Panc1 (cell line): ENCODE measurements at regions not wholly inside any gene's neighbourhood (a gene's known extent, or its start where the extent isn't known, plus 50 kb on each side); places are given as distances from the start of the nearest gene placed in this dataset.
"Not testable (repeated sequence)": the region's sequence is repeated elsewhere in the genome, so short reads cannot be mapped to it uniquely, and the experiment has no call there.

Source experiments
- ATAC-seq: fragments of 200-7000 bp; cut with Tn5 transposase; 2 replicates; pipeline ENCODE4 v1.9.1; 2020; ENCODE audit warnings: mild to moderate bottlenecking, moderate library complexity
- BruUV-seq: library from RNA; stranded (reverse); fragments of 400-500 nt; replicated peaks from 2 replicates; lab custom pipeline; 2021; lab: Mats Ljungman, UMichigan
- CTCF ChIA-PET: fragments of 300-600 bp; sonication (Branson Sonifier 250); formaldehyde crosslinking; loops from one replicate; lab custom pipeline; 2022; ENCODE audit warnings: antibody characterized with exemption; lab: Charles Lee
- POLR2A ChIA-PET: fragments of 300-600 bp; sonication (Branson Sonifier 250); formaldehyde crosslinking; loops from one replicate; lab custom pipeline; 2022; ENCODE audit warnings: antibody characterized with exemption; lab: Charles Lee
- DNase-seq: peaks from one replicate; pipeline ENCODE4 v3.0.0-alpha.2; 2010; ENCODE audit warnings: low read depth, low spot score
- H3K27ac ChIP-seq: 2 replicates; pipeline ENCODE4 v1.5.1; 2011; ENCODE audit warnings: mild to moderate bottlenecking, low read length, inconsistent platforms
- H3K27me3 ChIP-seq: fragments of 200-500 bp; sonication (Bioruptor generic); 2 replicates; pipeline ENCODE4 v1.6.0; 2014; ENCODE audit warnings: low read length, inconsistent platforms; ENCODE audit not compliant: control insufficient read depth, insufficient read depth
- H3K36me3 ChIP-seq: fragments of 200-500 bp; sonication (Bioruptor generic); 2 replicates; pipeline ENCODE4 v1.5.1; 2014; ENCODE audit warnings: inconsistent platforms, mild to moderate bottlenecking, low read length, moderate library complexity; ENCODE audit not compliant: control insufficient read depth, insufficient read depth
- H3K4me1 ChIP-seq: 2 replicates; pipeline ENCODE4 v1.5.1; 2011; ENCODE audit warnings: inconsistent platforms, mild to moderate bottlenecking, low read length, moderate library complexity; ENCODE audit not compliant: control insufficient read depth, insufficient read depth
- H3K4me3 ChIP-seq, 2 experiments: 2 replicates each; pipeline ENCODE4 v1.5.1; 2011 to 2012; ENCODE audit warnings: low read depth in 2 of 2, low read length in 2 of 2, mild to moderate bottlenecking in 2 of 2, inconsistent platforms in 1 of 2, moderate library complexity in 1 of 2
- H3K9me3 ChIP-seq: fragments of 200-500 bp; sonication (Bioruptor generic); 2 replicates; pipeline ENCODE4 v1.5.1; 2014; ENCODE audit warnings: low read depth, mild to moderate bottlenecking, inconsistent platforms, low read length, moderate library complexity; ENCODE audit not compliant: control insufficient read depth, insufficient read depth
- POLR2AphosphoS5 ChIP-seq: IDR thresholded peaks from 2 replicates; pipeline ENCODE4 v1.6.1; 2012; ENCODE audit warnings: mild to moderate bottlenecking, low read depth, low read length, moderate library complexity
- SIN3A ChIP-seq: IDR thresholded peaks from 2 replicates; pipeline ENCODE4 v1.6.1; 2012; ENCODE audit warnings: low read depth, mild to moderate bottlenecking, low read length, moderate library complexity, borderline replicate concordance; ENCODE audit not compliant: insufficient read depth
- TCF7L2 ChIP-seq: IDR thresholded peaks from 2 replicates; pipeline ENCODE4 v1.6.1; 2011; ENCODE audit warnings: mild to moderate bottlenecking, low read depth, low read length, inconsistent platforms
- in situ Hi-C: cut with HindIII; loops from 2 replicates; pipeline ENCODE4 v1.10.0; 2016; ENCODE audit warnings: low sequenced_read_pairs, low pct_unique_long_range_greater_than_20kb
- intact Hi-C: fragments of 100-400 bp; cut with micrococcal nuclease; formaldehyde crosslinking; loops from one replicate; pipeline ENCODE4 v1.10.0; 2022; ENCODE audit not compliant: unreplicated experiment
- TF ChIP-seq, protein P1 (sequence below): fragments of 450-650 bp; IDR thresholded peaks from 2 replicates; pipeline ENCODE4 v1.5.1; 2017; ENCODE audit warnings: mild to moderate bottlenecking
- TF ChIP-seq, protein P2 (sequence below), 2 experiments: IDR thresholded peaks; 2 replicates each; pipeline ENCODE4 v1.6.1; 2011 to 2012; ENCODE audit warnings: low read depth in 2 of 2, control low read depth in 1 of 2, low read length in 1 of 2, mild to moderate bottlenecking in 1 of 2, moderate library complexity in 1 of 2; ENCODE audit not compliant: insufficient read depth in 1 of 2

DNA sequence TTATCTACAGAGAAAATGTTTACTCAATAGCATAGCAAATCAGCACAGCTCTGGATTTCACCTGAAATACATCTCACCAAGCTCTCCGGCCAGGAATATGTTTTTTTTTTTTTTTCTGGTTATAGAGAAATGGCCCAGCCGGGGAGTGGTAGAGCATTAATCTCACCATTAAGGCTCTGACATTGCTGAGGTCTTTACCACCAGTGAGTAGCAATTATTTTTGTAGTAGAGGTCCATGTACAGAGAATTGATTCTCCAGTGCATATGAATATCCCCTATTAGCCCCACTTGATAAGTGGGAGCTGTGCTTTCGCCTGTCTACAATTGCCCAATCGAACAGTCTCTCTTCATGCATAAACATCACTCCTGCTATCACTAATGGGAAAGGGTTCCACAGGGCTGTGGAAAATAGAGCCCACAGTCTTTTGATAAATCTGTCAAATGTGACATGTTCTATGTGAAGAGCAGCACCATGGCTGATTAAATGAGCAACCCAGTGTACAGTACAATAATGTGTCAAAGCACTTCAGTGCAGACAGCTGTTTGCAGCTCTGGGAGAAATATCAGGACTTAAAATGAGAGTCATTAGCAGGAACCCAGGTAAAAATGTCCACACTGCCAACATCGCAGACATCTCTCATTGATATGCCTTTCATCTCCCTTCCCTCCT, 227.1 kb upstream of the ID4 start:
- intact Hi-C loops = no loop called here
- ChIA-PET POLR2A (no interaction called here), CTCF (no interaction called here)
- Histone ChIP-seq H3K36me3 (no peaks in the 10 kb centered on the region), H3K4me1 (no peaks in the 10 kb centered on the region), H3K9me3 (no peaks in the 10 kb centered on the region), H3K27me3 (no peaks in the 10 kb centered on the region), H3K27ac (no peak overlapping the region), H3K4me3 (no peak overlapping the region)
- DNase-seq (no peak), ATAC-seq (no peak)
- TF ChIP-seq SIN3A = no peak
- no peak for TF ChIP-seq TCF7L2
- TF ChIP-seq POLR2AphosphoS5 = no peak
- TF ChIP-seq, protein P1, sequence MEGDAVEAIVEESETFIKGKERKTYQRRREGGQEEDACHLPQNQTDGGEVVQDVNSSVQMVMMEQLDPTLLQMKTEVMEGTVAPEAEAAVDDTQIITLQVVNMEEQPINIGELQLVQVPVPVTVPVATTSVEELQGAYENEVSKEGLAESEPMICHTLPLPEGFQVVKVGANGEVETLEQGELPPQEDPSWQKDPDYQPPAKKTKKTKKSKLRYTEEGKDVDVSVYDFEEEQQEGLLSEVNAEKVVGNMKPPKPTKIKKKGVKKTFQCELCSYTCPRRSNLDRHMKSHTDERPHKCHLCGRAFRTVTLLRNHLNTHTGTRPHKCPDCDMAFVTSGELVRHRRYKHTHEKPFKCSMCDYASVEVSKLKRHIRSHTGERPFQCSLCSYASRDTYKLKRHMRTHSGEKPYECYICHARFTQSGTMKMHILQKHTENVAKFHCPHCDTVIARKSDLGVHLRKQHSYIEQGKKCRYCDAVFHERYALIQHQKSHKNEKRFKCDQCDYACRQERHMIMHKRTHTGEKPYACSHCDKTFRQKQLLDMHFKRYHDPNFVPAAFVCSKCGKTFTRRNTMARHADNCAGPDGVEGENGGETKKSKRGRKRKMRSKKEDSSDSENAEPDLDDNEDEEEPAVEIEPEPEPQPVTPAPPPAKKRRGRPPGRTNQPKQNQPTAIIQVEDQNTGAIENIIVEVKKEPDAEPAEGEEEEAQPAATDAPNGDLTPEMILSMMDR = no peak
- TF ChIP-seq, protein P2, sequence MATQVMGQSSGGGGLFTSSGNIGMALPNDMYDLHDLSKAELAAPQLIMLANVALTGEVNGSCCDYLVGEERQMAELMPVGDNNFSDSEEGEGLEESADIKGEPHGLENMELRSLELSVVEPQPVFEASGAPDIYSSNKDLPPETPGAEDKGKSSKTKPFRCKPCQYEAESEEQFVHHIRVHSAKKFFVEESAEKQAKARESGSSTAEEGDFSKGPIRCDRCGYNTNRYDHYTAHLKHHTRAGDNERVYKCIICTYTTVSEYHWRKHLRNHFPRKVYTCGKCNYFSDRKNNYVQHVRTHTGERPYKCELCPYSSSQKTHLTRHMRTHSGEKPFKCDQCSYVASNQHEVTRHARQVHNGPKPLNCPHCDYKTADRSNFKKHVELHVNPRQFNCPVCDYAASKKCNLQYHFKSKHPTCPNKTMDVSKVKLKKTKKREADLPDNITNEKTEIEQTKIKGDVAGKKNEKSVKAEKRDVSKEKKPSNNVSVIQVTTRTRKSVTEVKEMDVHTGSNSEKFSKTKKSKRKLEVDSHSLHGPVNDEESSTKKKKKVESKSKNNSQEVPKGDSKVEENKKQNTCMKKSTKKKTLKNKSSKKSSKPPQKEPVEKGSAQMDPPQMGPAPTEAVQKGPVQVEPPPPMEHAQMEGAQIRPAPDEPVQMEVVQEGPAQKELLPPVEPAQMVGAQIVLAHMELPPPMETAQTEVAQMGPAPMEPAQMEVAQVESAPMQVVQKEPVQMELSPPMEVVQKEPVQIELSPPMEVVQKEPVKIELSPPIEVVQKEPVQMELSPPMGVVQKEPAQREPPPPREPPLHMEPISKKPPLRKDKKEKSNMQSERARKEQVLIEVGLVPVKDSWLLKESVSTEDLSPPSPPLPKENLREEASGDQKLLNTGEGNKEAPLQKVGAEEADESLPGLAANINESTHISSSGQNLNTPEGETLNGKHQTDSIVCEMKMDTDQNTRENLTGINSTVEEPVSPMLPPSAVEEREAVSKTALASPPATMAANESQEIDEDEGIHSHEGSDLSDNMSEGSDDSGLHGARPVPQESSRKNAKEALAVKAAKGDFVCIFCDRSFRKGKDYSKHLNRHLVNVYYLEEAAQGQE (IDR thresholded peaks at IDR 0.05; ENCODE audit: insufficient read depth in 1 of 2, low read depth in 2 of 2, low read length in 1 of 2) = no peak
- BruUV-seq = no TSS peak
- in situ Hi-C loops = no loop called here

GRCh38 chr6:19612672-19613466, 224.3 kb upstream of the ID4 start:
- H3K4me1 ChIP-seq, DNase-seq, H3K36me3 ChIP-seq, in situ Hi-C loops, H3K9me3 ChIP-seq, POLR2A ChIA-PET, H3K27me3 ChIP-seq, intact Hi-C loops, BruUV-seq, ATAC-seq, CTCF ChIA-PET, H3K4me3 ChIP-seq, H3K27ac ChIP-seq: not testable (repeated sequence)

- no peaks in the 10 kb centered on the region for H3K36me3 ChIP-seq
Observed at GRCh38 chr6:19613678-19614077, 223.5 kb upstream of the ID4 start.

More at GRCh38 chr6:19613678-19614077, 223.5 kb upstream of the ID4 start:
- H3K9me3 ChIP-seq = no peaks in the 10 kb centered on the region
- BruUV-seq = no TSS peak
- ChIA-PET CTCF (interaction anchor here (0.6 kb wide), 1 partner anchor 728 kb away, joined by 11 read pairs; no protein-coding TSS in a partner anchor), POLR2A (no interaction called here)
- no peak overlapping the region for H3K4me3 ChIP-seq
- ATAC-seq (no peak), DNase-seq (no peak)
- H3K4me1 ChIP-seq = no peaks in the 10 kb centered on the region
- TF ChIP-seq, protein P2 (IDR thresholded peaks at IDR 0.05; ENCODE audit: insufficient read depth in 1 of 2, low read depth in 2 of 2, low read length in 1 of 2) = no peak
- TF ChIP-seq, protein P1 = no peak
- TF ChIP-seq SIN3A (no peak), TCF7L2 (no peak), POLR2AphosphoS5 (no peak)
- no peak overlapping the region for H3K27ac ChIP-seq
- intact Hi-C loops (no loop called here), in situ Hi-C loops (no loop called here)
- H3K27me3 ChIP-seq = no peaks in the 10 kb centered on the region
